ENCODE measurements at regions not wholly inside any gene's neighbourhood (a gene's known extent, or its start where the extent isn't known, plus 50 kb on each side); places are given as distances from the start of the nearest gene placed in this dataset.

GRCh38 chr3:16723978-16724377 lies 118.8 kb upstream of the DAZL start:
- peak; percentile 40 for TF ChIP-seq CTCF (IDR thresholded peaks at IDR 0.05; ENCODE audit: insufficient read depth, low read length)
- peak; percentile 22 for DNase-seq (ENCODE audit: low read depth)
- no peak overlapping the region for H3K4me3 ChIP-seq (ENCODE audit: low read depth, low read length)

GRCh38 chr3:16724487-16724886 lies 119.3 kb upstream of the DAZL start:
- DNase-seq (ENCODE audit: low read depth), result peak; percentile 45
- no peak overlapping the region for H3K4me3 ChIP-seq (ENCODE audit: low read depth, low read length)
- TF ChIP-seq CTCF (IDR thresholded peaks at IDR 0.05; ENCODE audit: insufficient read depth, low read length), result no peak

GRCh38 chr3:16725972-16726371 lies 120.7 kb upstream of the DAZL start:
- no peak for DNase-seq (ENCODE audit: low read depth)
- H3K4me3 ChIP-seq (ENCODE audit: low read depth, low read length), result no peak overlapping the region
- no peak for TF ChIP-seq CTCF (IDR thresholded peaks at IDR 0.05; ENCODE audit: insufficient read depth, low read length)

- TF ChIP-seq CTCF (IDR thresholded peaks at IDR 0.05; ENCODE audit: insufficient read depth, low read length), result no peak
- no peak overlapping the region for H3K4me3 ChIP-seq (ENCODE audit: low read depth, low read length)
- peak; percentile 81 for DNase-seq (ENCODE audit: low read depth)
These were observed 123.8 kb upstream of the DAZL start for GRCh38 chr3:16728770-16729745.

- no peak for TF ChIP-seq CTCF (IDR thresholded peaks at IDR 0.05; ENCODE audit: insufficient read depth, low read length)
- no peak overlapping the region for H3K4me3 ChIP-seq (ENCODE audit: low read depth, low read length)
- DNase-seq (ENCODE audit: low read depth), result no peak
These were observed 133.2 kb upstream of the DAZL start for GRCh38 chr3:16738451-16738850.

GRCh38 chr3:16739541-16740105 lies 134.4 kb upstream of the DAZL start:
- DNase-seq (ENCODE audit: low read depth), result peak; percentile 78
- no peak overlapping the region for H3K4me3 ChIP-seq (ENCODE audit: low read depth, low read length)
- no peak for TF ChIP-seq CTCF (IDR thresholded peaks at IDR 0.05; ENCODE audit: insufficient read depth, low read length)

Measured in fibroblast of the aortic adventitia (primary cell).